CD4-positive, alpha-beta T cell treated with Interleukin-6 for 4 hours (primary cell): ENCODE measurements at regions not wholly inside any gene's neighbourhood (a gene's known extent, or its start where the extent isn't known, plus 50 kb on each side); places are given as distances from the start of the nearest gene placed in this dataset.
"Not testable (repeated sequence)": the region's sequence is repeated elsewhere in the genome, so short reads cannot be mapped to it uniquely, and the experiment has no call there.

Experiments
- DNase-seq: peaks from one replicate; pipeline ENCODE4 v3.0.0-alpha.2; 2020; ENCODE audit warnings: mixed read lengths

DNA sequence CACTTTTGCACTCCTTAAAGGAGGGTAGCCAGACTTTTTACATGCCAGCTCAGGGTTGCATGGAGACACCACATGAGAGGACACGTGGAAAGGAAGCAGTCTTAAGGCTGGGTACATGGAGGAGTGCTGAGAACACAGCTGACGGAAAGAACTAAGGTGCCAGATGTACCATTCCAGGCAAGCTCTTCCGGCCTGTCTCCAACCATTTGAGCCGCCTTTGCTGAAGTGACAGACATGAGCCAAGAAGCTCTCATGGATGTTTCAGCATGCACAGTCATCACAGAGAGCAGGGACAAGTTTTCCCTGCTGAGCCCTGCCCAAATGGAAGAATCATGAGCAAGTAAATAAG lies 83.4 kb upstream of the BMP2K start:
- DNase-seq = no peak

DNA sequence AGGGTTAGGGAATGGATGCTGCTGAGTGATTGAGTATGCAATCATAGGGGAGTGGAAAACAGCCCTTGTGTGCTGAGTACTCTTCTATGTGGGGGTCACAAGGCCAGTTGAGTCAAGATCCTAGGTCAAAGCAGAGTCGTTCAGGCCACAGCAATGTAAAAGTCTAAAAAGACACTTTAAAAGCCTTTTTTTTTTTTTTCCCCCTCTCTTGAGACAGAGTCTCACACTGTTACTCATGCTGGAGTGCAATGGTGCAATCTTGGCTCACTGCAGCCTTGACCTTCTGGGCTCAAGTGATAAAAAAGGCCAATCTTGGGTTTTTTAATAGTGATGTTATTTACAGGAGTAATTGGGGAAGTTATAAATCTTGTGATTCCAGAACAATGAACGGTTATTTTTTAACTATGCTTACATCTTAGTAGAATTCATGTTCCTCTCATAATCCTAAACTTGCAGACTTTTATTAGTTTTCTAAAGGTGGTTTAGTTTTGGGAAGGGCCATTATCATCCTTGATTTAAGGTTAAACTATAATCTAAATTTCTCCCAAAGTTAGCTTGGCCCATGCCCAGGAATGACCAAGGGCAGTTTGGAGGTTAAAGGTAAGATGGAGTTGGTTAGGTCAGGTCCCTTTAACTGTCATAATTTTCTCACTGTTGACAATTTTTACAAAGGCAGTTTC lies 82.2 kb upstream of the BMP2K start:
- DNase-seq = no peak

GRCh38 chr4:78694457-78694787 lies 81.7 kb upstream of the BMP2K start:
- no peak for DNase-seq

GRCh38 chr4:78695910-78696309 lies 80.2 kb upstream of the BMP2K start:
- DNase-seq = no peak

DNA sequence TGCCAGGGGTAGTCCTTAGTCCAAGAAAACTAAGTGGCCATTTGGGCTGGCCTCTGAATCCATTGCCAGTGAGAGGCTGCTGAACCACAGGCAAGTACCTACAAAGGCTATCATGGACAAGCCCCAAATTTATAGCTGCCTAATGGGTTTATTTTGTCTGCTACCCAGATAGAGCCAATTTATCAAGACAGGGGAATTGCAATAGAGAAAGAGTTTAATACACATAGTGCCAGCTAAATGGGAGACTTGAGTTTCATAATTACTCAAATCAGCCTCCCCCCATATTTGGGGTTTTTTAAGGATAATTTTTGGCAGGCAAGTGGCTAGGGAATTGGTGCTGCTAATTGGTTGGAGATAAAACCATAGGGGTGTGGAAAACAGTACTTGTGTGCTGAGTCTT lies 73.1 kb upstream of the BMP2K start:
- no peak for DNase-seq

DNA sequence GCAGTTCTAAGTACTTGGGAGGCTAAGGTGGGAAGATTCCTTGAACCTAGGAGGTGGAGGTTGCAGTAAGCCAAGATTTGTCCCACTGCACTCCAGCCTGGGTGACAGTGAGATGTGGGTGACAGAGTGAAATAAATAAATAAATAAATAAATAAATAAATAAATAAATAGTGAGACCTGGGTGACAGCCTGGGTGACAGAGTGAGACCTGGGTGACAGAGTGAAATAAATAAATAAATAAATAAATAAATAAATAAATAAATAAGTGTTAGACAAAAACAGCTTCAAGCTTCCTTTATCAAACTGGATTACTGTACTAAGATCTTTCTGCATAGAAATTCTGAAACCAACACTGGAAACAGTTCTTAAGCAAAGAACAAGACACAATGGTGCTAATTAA lies 71.8 kb upstream of the BMP2K start:
- DNase-seq = no peak

DNA sequence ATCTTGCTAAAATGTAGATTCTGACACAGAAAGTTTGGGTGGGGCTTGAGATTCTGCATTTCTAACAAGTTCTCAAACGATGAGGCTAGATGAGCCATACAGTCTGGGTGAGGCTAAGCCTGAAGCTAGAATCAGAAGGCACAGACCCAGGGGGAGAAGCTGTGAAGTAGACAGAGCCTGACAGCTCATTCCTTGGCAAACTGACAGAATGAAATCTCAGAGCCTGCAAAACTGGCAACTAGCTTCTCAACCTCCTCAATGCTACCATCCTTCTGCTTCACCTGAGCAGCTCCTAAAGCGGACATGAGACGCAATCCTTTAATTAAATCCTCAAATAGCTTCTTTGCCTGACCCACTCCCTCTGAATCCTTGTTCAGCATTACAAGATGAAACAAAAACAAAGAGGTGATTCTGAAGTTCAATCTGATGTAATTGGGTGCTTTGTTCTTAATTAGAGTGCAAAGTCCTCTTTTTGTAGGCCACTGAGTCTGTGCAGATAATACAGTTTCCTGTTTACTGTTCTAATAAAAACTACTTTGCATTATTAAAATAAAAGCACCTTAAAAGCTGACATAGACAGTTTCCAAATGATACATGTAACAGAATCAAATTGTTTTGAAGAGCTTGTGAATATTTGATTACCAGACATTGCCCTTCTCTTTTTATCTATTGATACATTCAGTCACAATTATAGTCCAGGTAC lies 71.0 kb upstream of the BMP2K start:
- DNase-seq = no peak

GRCh38 chr4:78706302-78706701 lies 69.8 kb upstream of the BMP2K start:
- no peak for DNase-seq

DNA sequence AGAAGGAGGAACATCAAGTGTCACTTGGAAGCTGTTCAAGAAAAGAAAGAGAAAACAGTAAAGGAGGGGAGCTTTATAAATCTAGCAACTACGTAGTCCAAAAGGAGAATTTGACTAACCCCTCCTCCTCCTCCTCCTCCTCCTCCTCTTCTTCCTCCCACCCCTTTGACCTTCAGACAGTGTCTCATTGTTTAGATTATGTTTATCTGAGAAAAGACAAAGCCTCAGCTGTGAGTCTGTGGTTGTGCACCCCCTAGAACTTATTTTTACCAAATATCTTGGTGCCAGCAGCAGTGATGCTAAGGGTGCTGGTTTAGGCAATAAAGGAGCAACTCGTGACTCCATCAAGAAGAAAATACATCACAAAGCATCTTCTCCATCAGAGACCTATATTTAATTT lies 68.9 kb upstream of the BMP2K start:
- DNase-seq = no peak

DNA sequence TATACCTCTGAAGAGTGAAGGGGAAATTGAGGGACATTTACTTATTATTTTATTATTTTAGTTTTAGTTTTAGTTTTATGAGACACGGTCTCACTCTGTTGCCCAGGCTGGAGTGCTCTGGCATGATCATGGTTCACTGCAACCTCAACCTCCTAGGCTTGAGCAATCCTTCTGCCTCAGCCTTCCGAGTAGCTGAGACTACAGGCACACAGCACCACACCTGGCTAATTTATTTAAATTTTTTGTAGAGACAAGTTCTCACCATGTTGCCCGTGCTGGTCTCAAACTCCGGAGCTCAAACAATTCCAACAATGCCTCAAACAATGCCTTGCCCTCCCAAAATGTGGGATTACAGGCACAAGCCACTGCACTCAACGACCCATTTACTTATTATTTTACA lies 68.4 kb upstream of the BMP2K start:
- no peak for DNase-seq

DNA sequence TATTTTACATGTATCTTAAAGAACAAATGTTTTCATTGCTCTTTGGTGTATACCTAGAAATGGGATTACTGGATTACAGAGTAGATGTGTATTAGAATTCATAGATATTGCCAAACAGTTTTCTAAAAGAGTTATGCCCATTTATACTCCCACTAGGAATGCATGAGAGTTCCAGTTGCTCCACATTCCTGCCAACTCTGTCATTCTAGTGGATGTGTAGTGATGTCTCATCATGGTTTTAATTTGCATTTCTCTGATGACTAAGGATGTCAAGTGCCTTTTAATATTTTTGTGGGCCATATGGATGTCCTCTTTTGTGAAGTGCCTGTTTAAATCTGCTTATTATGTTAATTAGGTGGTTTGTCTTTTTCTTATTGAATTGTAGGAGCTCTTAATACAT lies 65.6 kb upstream of the BMP2K start:
- DNase-seq = no peak

GRCh38 chr4:78711676-78712075 lies 64.5 kb upstream of the BMP2K start:
- no peak for DNase-seq

- not testable (repeated sequence) for DNase-seq
These were observed 61.6 kb upstream of the BMP2K start for GRCh38 chr4:78714598-78714997.

- DNase-seq = not testable (repeated sequence)
These were observed 60.8 kb upstream of the BMP2K start for GRCh38 chr4:78715372-78715771.

GRCh38 chr4:78717712-78718111 lies 58.4 kb upstream of the BMP2K start:
- DNase-seq = not testable (repeated sequence)

- DNase-seq = no peak
These were observed 55.9 kb upstream of the BMP2K start for GRCh38 chr4:78720204-78720603.

DNA sequence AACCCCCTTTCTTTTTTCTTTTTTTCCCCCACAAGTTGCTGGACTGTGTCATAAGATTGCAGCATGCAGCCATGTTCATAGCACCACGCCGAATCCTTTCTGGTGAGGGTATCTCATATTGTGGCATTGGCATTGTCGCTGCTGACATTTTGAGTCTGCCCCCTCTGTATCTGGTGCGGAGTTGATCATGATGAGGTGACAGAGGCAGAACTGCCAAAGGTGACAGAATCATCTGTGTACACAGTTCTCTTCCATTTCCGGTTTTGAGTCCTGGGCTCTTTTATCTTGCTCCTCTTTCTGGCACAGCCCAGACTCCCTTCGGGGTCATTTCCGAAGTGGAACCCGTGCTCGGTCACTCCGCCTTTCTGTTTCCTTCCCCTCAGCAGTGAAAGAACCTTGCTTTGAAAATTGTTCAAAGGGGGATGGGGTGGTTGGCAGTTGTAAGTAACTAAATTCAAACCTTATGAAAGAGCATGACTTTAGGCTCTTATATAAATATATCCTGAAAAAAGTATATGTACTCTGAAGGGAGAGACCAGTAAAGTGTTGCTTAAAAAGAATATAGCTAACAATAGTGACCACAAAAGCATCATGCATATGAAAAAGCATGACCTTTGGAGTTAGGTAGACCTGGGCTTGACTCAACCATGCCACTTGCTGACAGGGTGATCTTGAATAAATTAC lies 55.0 kb upstream of the BMP2K start:
- peak; percentile 48 for DNase-seq

DNA sequence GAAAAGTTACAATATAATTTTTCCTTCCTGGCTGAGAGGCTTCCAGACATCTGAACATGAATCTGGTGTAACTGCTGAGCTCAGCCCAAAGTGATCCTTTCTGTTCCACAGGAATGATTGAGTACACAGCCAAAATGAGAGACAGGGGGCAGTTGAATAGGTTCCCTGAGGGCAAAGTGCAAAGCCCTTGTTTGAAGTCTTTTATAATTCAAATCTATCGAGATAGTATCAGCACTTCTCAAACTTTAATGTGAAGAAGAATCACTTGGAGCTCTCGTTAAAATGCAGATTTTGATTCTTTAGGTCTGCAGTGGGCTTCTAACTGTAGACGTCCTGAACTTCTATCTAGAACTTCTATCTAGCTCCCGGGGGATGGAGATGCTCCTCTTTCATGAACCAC lies 54.4 kb upstream of the BMP2K start:
- DNase-seq = no peak

DNA sequence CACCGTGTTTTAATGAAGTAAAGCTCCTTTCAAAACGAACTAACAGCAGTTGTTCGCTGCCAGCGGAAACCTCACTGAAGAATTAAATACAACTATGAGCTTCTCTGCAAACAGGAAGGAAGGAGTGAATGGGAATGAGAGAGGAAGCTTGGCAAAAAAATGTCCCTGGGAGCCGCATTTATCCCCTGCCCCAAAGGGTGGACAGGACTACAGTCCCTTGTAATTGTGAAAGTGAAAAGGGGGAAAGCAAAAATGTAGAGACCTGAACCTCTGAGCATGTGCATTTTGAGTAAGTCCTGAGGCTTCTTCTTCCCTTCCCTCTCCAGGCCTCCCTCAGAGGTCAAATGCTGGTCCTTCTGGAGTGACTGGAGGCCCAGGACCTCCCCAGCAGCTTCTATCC lies 53.8 kb upstream of the BMP2K start:
- no peak for DNase-seq

GRCh38 chr4:78722878-78723277 lies 53.3 kb upstream of the BMP2K start:
- no peak for DNase-seq
